HCT116 (cell line): ENCODE measurements at regions not wholly inside any gene's neighbourhood (a gene's known extent, or its start where the extent isn't known, plus 50 kb on each side); places are given as distances from the start of the nearest gene placed in this dataset.

Experiments
- ATAC-seq: fragments of 200-7000 bp; cut with Tn5 transposase; 2 replicates; pipeline ENCODE4 v1.9.1; 2020; ENCODE audit warnings: mild to moderate bottlenecking, moderate library complexity
- BruUV-seq: library from RNA; stranded (reverse); fragments of 400-500 nt; replicated peaks from 2 replicates; lab custom pipeline; 2021; lab: Mats Ljungman, UMichigan
- CTCF ChIA-PET: fragments of 300-600 bp; sonication (Branson Sonifier 250); formaldehyde crosslinking; loops from one replicate; lab custom pipeline; 2021; ENCODE audit warnings: antibody characterized with exemption; lab: Charles Lee
- POLR2A ChIA-PET: fragments of 300-600, 350-600 bp; sonication (Branson Sonifier 250); formaldehyde crosslinking; loops from one replicate; lab custom pipeline; 2021; ENCODE audit warnings: antibody characterized with exemption; lab: Charles Lee
- RAD21 ChIA-PET, 2 experiments: fragments of 300-600 bp; sonication (Branson Sonifier 250); formaldehyde crosslinking; loops; one replicate each; lab custom pipeline; 2023; ENCODE audit warnings: low total read pairs in 2 of 2; ENCODE audit not compliant: uncharacterized antibody in 2 of 2, unreplicated experiment in 2 of 2, low non-redundant PET in 1 of 2; lab: Charles Lee
- DNase-seq: peaks from one replicate; pipeline ENCODE4 v3.0.0-alpha.2; 2010; ENCODE audit warnings: low read depth, low spot score
- H2AFZ ChIP-seq: fragments of 200-600 bp; shearing (Covaris generic), sonication (generic); 2 replicates; pipeline ENCODE4 v1.6.1; 2017; ENCODE audit warnings: low read depth, mixed run types, mixed read lengths, antibody characterized with exemption, low read length; ENCODE audit not compliant: poor library complexity, severe bottlenecking
- H3K27ac ChIP-seq: 2 replicates; pipeline ENCODE4 v1.5.1; 2012; ENCODE audit warnings: low read depth, low read length
- H3K27me3 ChIP-seq: fragments of 200-600 bp; sonication (generic); 2 replicates; pipeline ENCODE4 v1.6.1; 2016; ENCODE audit warnings: mixed run types, low read length, mixed read lengths; ENCODE audit not compliant: insufficient read depth
- H3K36me3 ChIP-seq, 2 experiments: fragments of 200-500 bp in 1 of 2; fragments of 200-600 bp in 1 of 2; sonication (Bioruptor generic) in 1 of 2; sonication (generic) in 1 of 2; 2 replicates each; pipeline versions ENCODE4 v1.5.1 to v1.6.1; 2014 to 2016; ENCODE audit warnings: low read length in 2 of 2, inconsistent platforms in 1 of 2, mixed read lengths in 1 of 2, mixed run types in 1 of 2; ENCODE audit not compliant: insufficient read depth in 2 of 2, control insufficient read depth in 1 of 2
- H3K4me1 ChIP-seq, 2 experiments: fragments of 200-600 bp in 1 of 2; sonication (generic) in 1 of 2; 2 replicates each; pipeline versions ENCODE4 v1.5.1 to v1.6.1; 2012 to 2017; ENCODE audit warnings: low read length in 2 of 2, inconsistent platforms in 1 of 2, mild to moderate bottlenecking in 1 of 2, mixed read lengths in 1 of 2, mixed run types in 1 of 2, moderate library complexity in 1 of 2; ENCODE audit not compliant: insufficient read depth in 2 of 2, control insufficient read depth in 1 of 2
- H3K4me2 ChIP-seq: fragments of 200-600 bp; sonication (generic); 2 replicates; pipeline ENCODE4 v1.6.1; 2017; ENCODE audit warnings: mixed run types, low read length, mixed read lengths
- H3K4me3 ChIP-seq, 2 experiments: fragments of 200-600 bp in 1 of 2; sonication (generic) in 1 of 2; replicated peaks in 1 of 2; 2 replicates each; pipeline ENCODE4 v1.5.1; 2011 to 2016; ENCODE audit warnings: low read length in 2 of 2, control low read depth in 1 of 2, low read depth in 1 of 2, mild to moderate bottlenecking in 1 of 2, mixed read lengths in 1 of 2, mixed run types in 1 of 2
- H3K79me2 ChIP-seq: fragments of 200-600 bp; sonication (generic); 2 replicates; pipeline ENCODE4 v1.6.1; 2017; ENCODE audit warnings: mild to moderate bottlenecking, mixed run types, low read length, moderate library complexity, mixed read lengths; ENCODE audit not compliant: insufficient read depth
- H3K9ac ChIP-seq: fragments of 200-600 bp; sonication (generic); 2 replicates; pipeline ENCODE4 v1.6.1; 2016; ENCODE audit warnings: low read length, mixed read lengths
- H3K9me2 ChIP-seq: fragments of 200-600 bp; sonication (generic), shearing (Covaris generic); 2 replicates; pipeline ENCODE4 v1.6.1; 2017; ENCODE audit warnings: mixed run types, mild to moderate bottlenecking, moderate library complexity; ENCODE audit not compliant: insufficient read depth
- H3K9me3 ChIP-seq, 2 experiments: fragments of 200-500 bp in 1 of 2; fragments of 200-600 bp in 1 of 2; sonication (Bioruptor generic) in 1 of 2; sonication (generic) in 1 of 2; 2 replicates each; pipeline ENCODE4 v1.6.1; 2014 to 2017; ENCODE audit warnings: low read length in 2 of 2, mixed read lengths in 2 of 2, inconsistent platforms in 1 of 2, low read depth in 1 of 2, mild to moderate bottlenecking in 1 of 2, mixed run types in 1 of 2, moderate library complexity in 1 of 2; ENCODE audit not compliant: control insufficient read depth in 1 of 2, insufficient read depth in 1 of 2
- H4K20me1 ChIP-seq: fragments of 200-600 bp; sonication (generic), shearing (Covaris generic); 2 replicates; pipeline ENCODE4 v1.6.1; 2017; ENCODE audit warnings: mixed run types, mild to moderate bottlenecking, moderate library complexity; ENCODE audit not compliant: insufficient read depth
- ATF3 ChIP-seq: IDR thresholded peaks from 2 replicates; pipeline ENCODE4 v1.6.1; 2012
- CEBPB ChIP-seq: IDR thresholded peaks from 2 replicates; pipeline ENCODE4 v1.6.1; 2012; ENCODE audit warnings: low read depth
- CTCF ChIP-seq, 3 experiments: fragments of 200-600 bp in 1 of 3; sonication (generic) in 1 of 3; IDR thresholded peaks in 2 of 3; conservative IDR thresholded peaks in 1 of 3; 2 replicates each; pipeline ENCODE4 v1.5.1; 2012 to 2017; ENCODE audit warnings: low read depth in 2 of 3, low read length in 2 of 3, antibody characterized with exemption in 1 of 3, borderline replicate concordance in 1 of 3, control low read depth in 1 of 3, mild to moderate bottlenecking in 1 of 3, mixed read lengths in 1 of 3, mixed run types in 1 of 3, moderate library complexity in 1 of 3; ENCODE audit not compliant: insufficient read depth in 1 of 3
- EGR1 ChIP-seq: IDR thresholded peaks from 2 replicates; pipeline ENCODE4 v1.6.1; 2012; ENCODE audit warnings: low read depth
- ELF1 ChIP-seq: IDR thresholded peaks from 2 replicates; pipeline ENCODE4 v1.6.1; 2012; ENCODE audit warnings: low read depth, borderline replicate concordance
- EZH2phosphoT487 ChIP-seq: fragments of 200-600 bp; IDR thresholded peaks from 2 replicates; pipeline ENCODE4 v1.6.1; 2018; ENCODE audit warnings: antibody characterized with exemption, borderline replicate concordance
- FOSL1 ChIP-seq: IDR thresholded peaks from 2 replicates; pipeline ENCODE4 v1.6.1; 2012; ENCODE audit warnings: low read depth
- JUND ChIP-seq: IDR thresholded peaks from 2 replicates; pipeline ENCODE4 v1.6.1; 2012
- MAX ChIP-seq: IDR thresholded peaks from 2 replicates; pipeline ENCODE4 v1.6.1; 2012
- POLR2A ChIP-seq: IDR thresholded peaks from 2 replicates; pipeline ENCODE4 v1.7.0; 2011; ENCODE audit warnings: borderline replicate concordance; ENCODE audit not compliant: insufficient read depth, insufficient read length; ENCODE audit errors: extremely low read depth
- POLR2AphosphoS5 ChIP-seq: IDR thresholded peaks from 2 replicates; pipeline ENCODE4 v1.6.1; 2011; ENCODE audit warnings: mild to moderate bottlenecking, low read depth, low read length, moderate library complexity
- RAD21 ChIP-seq: IDR thresholded peaks from 2 replicates; pipeline ENCODE4 v1.6.1; 2012; ENCODE audit warnings: low read depth, mild to moderate bottlenecking
- REST ChIP-seq: IDR thresholded peaks from 2 replicates; pipeline ENCODE4 v1.6.1; 2012; ENCODE audit warnings: low read depth
- SP1 ChIP-seq: IDR thresholded peaks from 2 replicates; pipeline ENCODE4 v1.6.1; 2012; ENCODE audit warnings: low read depth
- SRF ChIP-seq: IDR thresholded peaks from 2 replicates; pipeline ENCODE4 v1.6.1; 2012; ENCODE audit warnings: low read depth
- TCF7L2 ChIP-seq: IDR thresholded peaks from 2 replicates; pipeline ENCODE4 v1.7.0; 2011; ENCODE audit warnings: borderline replicate concordance, inconsistent platforms; ENCODE audit not compliant: insufficient read depth, insufficient read length; ENCODE audit errors: extremely low read depth
- YY1 ChIP-seq: IDR thresholded peaks from 2 replicates; pipeline ENCODE4 v1.6.1; 2011; ENCODE audit warnings: low read length, low read depth, moderate library complexity, mild to moderate bottlenecking; ENCODE audit not compliant: insufficient replicate concordance; ENCODE audit errors: extremely low read depth
- ZBTB33 ChIP-seq: IDR thresholded peaks from 2 replicates; pipeline ENCODE4 v1.6.1; 2011; ENCODE audit warnings: mild to moderate bottlenecking, low read length, moderate library complexity; ENCODE audit not compliant: insufficient replicate concordance; ENCODE audit errors: extremely low read depth
- ZFX ChIP-seq: fragments of 450-650 bp; IDR thresholded peaks from 2 replicates; pipeline ENCODE4 v1.6.1; 2017
- ZNF274 ChIP-seq: fragments of 200-500 bp; sonication (Bioruptor generic); IDR thresholded peaks from 2 replicates; pipeline ENCODE4 v1.6.1; 2014; ENCODE audit warnings: mild to moderate bottlenecking, low read depth, low read length, inconsistent platforms
- intact Hi-C: fragments of 100-400 bp; cut with micrococcal nuclease; formaldehyde crosslinking; loops from 2 replicates; pipeline ENCODE4 v1.10.0; 2022

- no peaks in the 10 kb centered on the region for H3K9me3 ChIP-seq
- no peak for DNase-seq
- H3K79me2 ChIP-seq = no peaks in the 10 kb centered on the region
- RAD21 ChIA-PET = no interaction called here
- H3K9ac ChIP-seq = no peak overlapping the region
- H3K27me3 ChIP-seq = peaks cover 3% of the 10 kb centered on the region; the same call in 1 of the 2 replicates
- no peak overlapping the region for H3K4me3 ChIP-seq
- H3K9me2 ChIP-seq = no peaks in the 10 kb centered on the region
- POLR2A ChIA-PET = no interaction called here
- BruUV-seq = no TSS peak
- H4K20me1 ChIP-seq = no peaks in the 10 kb centered on the region
- CTCF ChIA-PET = no interaction called here
- no peak for ATAC-seq
- no peak overlapping the region for H3K4me2 ChIP-seq
- TF ChIP-seq POLR2AphosphoS5 (no peak), ZNF274 (no peak), ELF1 (no peak), ZBTB33 (no peak), FOSL1 (no peak), JUND (no peak), REST (no peak), MAX (no peak), ATF3 (no peak), SP1 (no peak), RAD21 (no peak), CEBPB (no peak), EZH2phosphoT487 (no peak), YY1 (no peak), SRF (no peak), CTCF (IDR thresholded peaks at IDR 0.05 in 2 of 3, conservative IDR thresholded peaks at IDR 0.05 in 1 of 3; ENCODE audit: borderline replicate concordance in 1 of 3, insufficient read depth in 1 of 3, low read depth in 2 of 3, low read length in 2 of 3) (no peak), ZFX (no peak), EGR1 (no peak), POLR2A (no peak), TCF7L2 (no peak)
- no peaks in the 10 kb centered on the region for H3K36me3 ChIP-seq
- H3K4me1 ChIP-seq = no peaks in the 10 kb centered on the region
- intact Hi-C loops = no loop called here
- no peak overlapping the region for H2AFZ ChIP-seq
- H3K27ac ChIP-seq = no peak overlapping the region
Measured at GRCh38 chr2:16280081-16280480, 339.7 kb downstream of the MYCN start.
